ENCODE measurements at regions not wholly inside any gene's neighbourhood (a gene's known extent, or its start where the extent isn't known, plus 50 kb on each side); places are given as distances from the start of the nearest gene placed in this dataset.
"Not testable (repeated sequence)": the region's sequence is repeated elsewhere in the genome, so short reads cannot be mapped to it uniquely, and the experiment has no call there.

DNA sequence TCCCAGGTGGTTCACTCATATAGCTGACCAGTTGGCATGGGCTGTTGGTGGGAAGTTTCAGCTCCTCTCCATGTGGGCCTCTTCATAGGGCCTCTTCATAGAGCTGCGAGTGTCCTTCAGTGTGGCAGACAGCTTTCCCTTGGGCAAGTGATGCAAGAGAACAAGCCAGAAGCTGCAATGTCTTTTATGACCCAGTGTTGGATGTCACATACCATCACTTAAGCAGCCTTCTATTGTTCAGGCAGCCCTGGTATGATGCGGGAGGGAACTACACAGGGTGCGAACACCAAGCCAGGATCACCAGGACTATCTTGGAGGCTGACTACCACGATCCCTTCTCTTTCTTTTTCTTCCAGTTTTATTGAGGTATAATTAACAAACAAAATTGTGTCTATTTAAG lies 126.5 kb upstream of the ITGA6 start:
- DNase-seq (ENCODE audit: low read depth): no peak
- TF ChIP-seq, protein P1, sequence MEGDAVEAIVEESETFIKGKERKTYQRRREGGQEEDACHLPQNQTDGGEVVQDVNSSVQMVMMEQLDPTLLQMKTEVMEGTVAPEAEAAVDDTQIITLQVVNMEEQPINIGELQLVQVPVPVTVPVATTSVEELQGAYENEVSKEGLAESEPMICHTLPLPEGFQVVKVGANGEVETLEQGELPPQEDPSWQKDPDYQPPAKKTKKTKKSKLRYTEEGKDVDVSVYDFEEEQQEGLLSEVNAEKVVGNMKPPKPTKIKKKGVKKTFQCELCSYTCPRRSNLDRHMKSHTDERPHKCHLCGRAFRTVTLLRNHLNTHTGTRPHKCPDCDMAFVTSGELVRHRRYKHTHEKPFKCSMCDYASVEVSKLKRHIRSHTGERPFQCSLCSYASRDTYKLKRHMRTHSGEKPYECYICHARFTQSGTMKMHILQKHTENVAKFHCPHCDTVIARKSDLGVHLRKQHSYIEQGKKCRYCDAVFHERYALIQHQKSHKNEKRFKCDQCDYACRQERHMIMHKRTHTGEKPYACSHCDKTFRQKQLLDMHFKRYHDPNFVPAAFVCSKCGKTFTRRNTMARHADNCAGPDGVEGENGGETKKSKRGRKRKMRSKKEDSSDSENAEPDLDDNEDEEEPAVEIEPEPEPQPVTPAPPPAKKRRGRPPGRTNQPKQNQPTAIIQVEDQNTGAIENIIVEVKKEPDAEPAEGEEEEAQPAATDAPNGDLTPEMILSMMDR (IDR thresholded peaks at IDR 0.05; ENCODE audit: insufficient read depth, low read depth, low read length, missing control alignments): no peak

DNA sequence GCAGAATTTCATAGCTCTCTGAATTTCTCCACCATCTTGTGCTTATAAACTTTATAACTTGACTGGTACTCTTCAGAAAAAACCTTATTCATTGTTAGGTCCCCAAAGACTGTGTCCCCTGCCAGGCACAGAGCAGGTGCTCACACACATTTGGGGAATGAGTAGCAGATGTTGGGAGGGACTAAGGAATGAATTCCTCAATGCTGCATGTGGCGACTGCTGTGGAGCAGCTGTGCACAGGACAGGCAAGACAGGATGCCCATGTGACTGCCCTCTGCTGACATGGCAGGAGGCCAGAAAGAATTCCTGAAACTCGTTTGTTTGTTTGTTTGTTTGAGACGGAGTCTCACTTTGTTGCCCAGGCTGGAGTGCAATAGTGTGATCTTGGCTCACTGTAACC lies 122.3 kb upstream of the ITGA6 start:
- DNase-seq (ENCODE audit: low read depth): no peak
- TF ChIP-seq, protein P1 (IDR thresholded peaks at IDR 0.05; ENCODE audit: insufficient read depth, low read depth, low read length, missing control alignments): no peak
- H3K4me3 ChIP-seq (ENCODE audit: low read length): no peak overlapping the region

More for the DNA sequence above, 126.5 kb upstream of the ITGA6 start:
- no peak overlapping the region for H3K4me3 ChIP-seq (ENCODE audit: low read length)

DNA sequence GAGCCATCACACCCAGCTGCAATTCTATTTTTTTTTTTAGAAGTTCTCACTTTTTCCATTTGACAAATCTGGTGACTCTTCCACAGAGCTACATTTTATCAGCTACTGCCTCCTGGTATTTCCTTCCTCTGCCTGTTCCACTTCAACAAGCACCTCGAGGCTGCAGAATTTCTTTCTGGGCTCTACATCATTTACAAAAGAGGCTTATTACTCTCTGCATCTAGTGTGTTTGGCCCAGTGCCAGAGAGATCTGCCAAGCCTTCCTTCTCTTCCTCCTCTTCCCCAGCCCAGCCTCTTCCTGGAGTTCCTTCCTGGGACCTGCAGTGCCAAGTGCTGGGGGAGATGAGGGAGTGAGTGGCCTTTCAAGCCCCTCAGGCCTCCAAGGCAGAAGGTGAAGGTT lies 119.6 kb upstream of the ITGA6 start:
- TF ChIP-seq, protein P1 (IDR thresholded peaks at IDR 0.05; ENCODE audit: insufficient read depth, low read depth, low read length, missing control alignments): no peak
- H3K4me3 ChIP-seq (ENCODE audit: low read length): no peak overlapping the region
- DNase-seq (ENCODE audit: low read depth): peak; percentile 46

DNA sequence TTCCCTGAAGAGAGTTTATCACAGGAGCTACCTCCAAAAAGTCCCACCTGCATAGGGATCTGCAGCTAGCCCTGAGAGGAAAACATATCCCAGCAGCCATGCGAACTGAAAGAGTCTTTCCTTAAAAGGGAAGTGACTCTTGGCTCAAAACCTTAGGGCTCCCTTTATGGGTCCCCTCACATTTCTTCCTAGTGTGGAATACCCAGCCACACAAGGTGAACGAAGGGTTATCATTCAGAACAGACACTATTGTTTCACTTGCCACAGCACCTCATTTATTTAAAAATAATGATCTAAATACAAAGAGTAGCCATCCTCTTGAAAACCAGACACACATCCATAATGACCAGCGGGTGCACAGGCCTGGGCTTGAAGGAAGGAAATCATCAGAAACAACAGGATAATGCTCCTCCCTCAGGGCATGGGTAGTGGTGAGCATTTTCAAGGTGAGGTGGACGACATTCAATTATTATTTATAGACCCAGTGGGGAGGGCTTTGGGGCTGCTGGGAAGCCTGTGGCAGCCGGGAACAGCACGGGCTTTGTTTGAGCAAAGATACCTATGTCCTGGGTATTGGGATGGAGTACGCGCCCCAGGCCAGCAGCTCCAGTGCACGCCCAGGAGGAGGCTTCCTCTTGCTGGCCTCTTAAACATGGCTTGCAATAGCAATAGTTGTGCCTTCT lies 119.0 kb upstream of the ITGA6 start:
- TF ChIP-seq, protein P1 (IDR thresholded peaks at IDR 0.05; ENCODE audit: insufficient read depth, low read depth, low read length, missing control alignments): no peak
- DNase-seq (ENCODE audit: low read depth): peak; percentile 83
- H3K4me3 ChIP-seq (ENCODE audit: low read length): no peak overlapping the region

DNA sequence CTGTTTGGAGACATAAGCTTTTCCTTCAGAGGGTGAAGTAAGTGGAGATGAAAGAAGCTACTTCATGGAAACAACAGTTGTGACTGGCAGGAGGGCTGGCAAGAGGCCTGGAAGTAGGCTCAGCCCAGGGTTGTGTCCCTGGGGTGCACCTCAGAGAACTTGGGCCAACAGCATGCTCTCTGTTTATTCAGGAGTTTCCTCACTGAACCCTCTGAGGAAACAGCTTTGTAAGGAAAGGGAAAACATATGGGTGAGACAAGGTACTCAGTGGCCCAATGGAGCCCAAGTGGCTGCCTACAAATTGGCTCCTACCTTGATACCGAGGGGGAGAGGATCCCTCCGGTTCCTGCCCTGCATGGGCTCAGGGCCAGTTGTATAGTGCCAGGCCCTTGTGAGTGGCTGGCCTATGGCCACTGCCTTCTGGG lies 115.5 kb upstream of the ITGA6 start:
- DNase-seq (ENCODE audit: low read depth): no peak
- TF ChIP-seq, protein P1 (IDR thresholded peaks at IDR 0.05; ENCODE audit: insufficient read depth, low read depth, low read length, missing control alignments): no peak
- no peak overlapping the region for H3K4me3 ChIP-seq (ENCODE audit: low read length)

DNA sequence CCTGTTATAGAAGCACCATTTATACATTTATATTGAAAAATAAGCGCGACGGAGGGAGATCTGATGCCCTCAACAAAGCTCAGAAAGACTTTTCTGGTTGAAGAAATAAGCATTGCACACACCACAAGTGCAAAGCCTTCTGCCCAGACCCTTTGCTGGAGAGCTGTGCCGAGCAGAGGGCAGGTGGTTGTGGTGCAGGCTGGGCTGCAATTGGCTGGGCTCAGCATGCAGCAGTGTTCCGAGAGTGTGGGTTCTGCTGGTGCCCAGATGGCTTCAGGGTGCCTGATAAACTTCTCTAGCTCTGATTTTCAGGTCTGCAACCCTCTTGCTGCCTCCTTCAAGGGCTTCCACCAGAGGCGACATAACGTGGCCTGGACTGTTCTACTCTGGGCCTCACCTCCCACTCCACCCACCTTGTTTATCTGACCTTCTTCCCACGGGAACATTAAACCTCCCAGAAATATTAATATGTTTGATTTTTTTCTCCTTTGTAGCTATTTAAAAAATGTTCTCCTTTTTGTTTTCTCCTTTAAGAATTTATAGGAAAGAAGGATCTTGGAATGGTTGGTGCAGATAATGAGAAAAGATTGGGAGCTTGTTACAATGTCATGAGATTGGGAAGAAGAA lies 113.6 kb upstream of the ITGA6 start:
- DNase-seq (ENCODE audit: low read depth): no peak
- TF ChIP-seq, protein P1 (IDR thresholded peaks at IDR 0.05; ENCODE audit: insufficient read depth, low read depth, low read length, missing control alignments): no peak

DNA sequence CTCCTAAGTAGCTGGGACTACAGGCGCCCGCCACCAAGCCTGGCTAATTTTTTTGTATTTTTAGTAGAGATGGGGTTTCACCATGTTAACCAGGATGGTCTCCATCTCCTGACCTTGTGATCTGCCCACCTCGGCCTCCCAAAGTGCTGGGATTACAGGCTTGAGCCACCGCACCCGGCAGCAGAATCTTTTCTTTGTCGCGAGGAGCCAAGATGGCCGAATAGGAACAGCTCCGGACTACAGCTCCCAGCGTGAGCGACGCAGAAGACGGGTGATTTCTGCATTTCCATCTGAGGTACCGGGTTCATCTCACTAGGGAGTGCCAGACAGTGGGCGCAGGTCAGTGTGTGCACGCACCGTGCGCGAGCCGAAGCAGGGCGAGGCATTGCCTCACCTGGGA lies 112.3 kb upstream of the ITGA6 start:
- DNase-seq (ENCODE audit: low read depth); H3K4me3 ChIP-seq (ENCODE audit: low read length): not testable (repeated sequence)

More for the DNA sequence above, 113.6 kb upstream of the ITGA6 start:
- no peak overlapping the region for H3K4me3 ChIP-seq (ENCODE audit: low read length)
